WTC11 (cell line): ENCODE measurements at regions not wholly inside any gene's neighbourhood (a gene's known extent, or its start where the extent isn't known, plus 50 kb on each side); places are given as distances from the start of the nearest gene placed in this dataset.

Experiments used
- ATAC-seq: fragments of 200-7000 bp; cut with Tn5 transposase; 2 replicates; pipeline ENCODE4 v1.10.0; 2021; ENCODE audit warnings: mild to moderate bottlenecking, moderate library complexity
- CTCF ChIA-PET: fragments of 300-600 bp; sonication (Branson Sonifier 250); formaldehyde crosslinking; loops from one replicate; lab custom pipeline; 2021; ENCODE audit warnings: antibody characterized with exemption; lab: Charles Lee
- POLR2A ChIA-PET: fragments of 350-600 bp; sonication (Branson Sonifier 250); formaldehyde crosslinking; loops from one replicate; lab custom pipeline; 2021; ENCODE audit warnings: antibody characterized with exemption; lab: Charles Lee
- DNase-seq: peaks from one replicate; pipeline ENCODE4 v3.0.0; 2021; ENCODE audit warnings: low spot score
- H3K27ac Mint-ChIP-seq: 2 replicates; pipeline ENCODE4 v1.8.0; 2021; ENCODE audit warnings: mixed read lengths
- H3K27me3 Mint-ChIP-seq: 2 replicates; pipeline ENCODE4 v1.8.0; 2021; ENCODE audit warnings: low read depth, mild to moderate bottlenecking, moderate library complexity, mixed read lengths
- H3K36me3 Mint-ChIP-seq: 2 replicates; pipeline ENCODE4 v1.8.0; 2021; ENCODE audit warnings: mixed read lengths
- H3K4me1 Mint-ChIP-seq: 2 replicates; pipeline ENCODE4 v1.8.0; 2022; ENCODE audit warnings: mixed read lengths
- H3K4me3 Mint-ChIP-seq: 2 replicates; pipeline ENCODE4 v1.8.0; 2021; ENCODE audit warnings: mild to moderate bottlenecking, moderate library complexity, mixed read lengths
- H3K9me3 Mint-ChIP-seq: 2 replicates; pipeline ENCODE4 v1.8.0; 2021; ENCODE audit warnings: mixed read lengths
- AFF4 ChIP-seq: sonication (generic); formaldehyde crosslinking; IDR thresholded peaks from 2 replicates; pipeline ENCODE4 v1.8.1; 2023; ENCODE audit warnings: mild to moderate bottlenecking, missing genetic modification reagents, borderline replicate concordance
- AR ChIP-seq: fragments of 250-450 bp; sonication (Bioruptor Pico); IDR thresholded peaks from 2 replicates; pipeline ENCODE4 v1.9.0; 2021; ENCODE audit warnings: mild to moderate bottlenecking
- CREB1 ChIP-seq: sonication (generic); formaldehyde crosslinking; IDR thresholded peaks from 2 replicates; pipeline ENCODE4 v1.8.0; 2023; ENCODE audit warnings: mild to moderate bottlenecking, missing genetic modification reagents
- EMX1 ChIP-seq: fragments of 250-450 bp; sonication (Bioruptor Pico); IDR thresholded peaks from 2 replicates; pipeline ENCODE4 v1.8.0; 2021; ENCODE audit warnings: mild to moderate bottlenecking
- ETV6 ChIP-seq: sonication (generic); formaldehyde crosslinking; IDR thresholded peaks from 2 replicates; pipeline ENCODE4 v1.8.1; 2022; ENCODE audit warnings: mild to moderate bottlenecking, missing genetic modification reagents
- HMGA2 ChIP-seq: fragments of 250-450 bp; sonication (Bioruptor Pico); IDR thresholded peaks from 2 replicates; pipeline ENCODE4 v1.4.0; 2021; ENCODE audit warnings: mild to moderate bottlenecking, moderate library complexity
- HMGXB4 ChIP-seq: sonication (generic); formaldehyde crosslinking; IDR thresholded peaks from 2 replicates; pipeline ENCODE4 v1.8.1; 2023; ENCODE audit warnings: mild to moderate bottlenecking, moderate library complexity, missing genetic modification reagents
- JAZF1 ChIP-seq: fragments of 250-450 bp; sonication (Bioruptor Pico); IDR thresholded peaks from 2 replicates; pipeline ENCODE4 v1.9.0; 2021; ENCODE audit warnings: moderate library complexity, mild to moderate bottlenecking, inconsistent platforms
- MXD4 ChIP-seq: fragments of 250-450 bp; sonication (Bioruptor Pico); IDR thresholded peaks from 2 replicates; pipeline ENCODE4 v1.8.0; 2021; ENCODE audit warnings: mild to moderate bottlenecking, moderate library complexity, borderline replicate concordance
- OVOL2 ChIP-seq: fragments of 250-450 bp; sonication (Bioruptor Pico); IDR thresholded peaks from 2 replicates; pipeline ENCODE4 v1.9.0; 2021; ENCODE audit warnings: mild to moderate bottlenecking, borderline replicate concordance
- RELA ChIP-seq: sonication (generic); formaldehyde crosslinking; IDR thresholded peaks from 2 replicates; pipeline ENCODE4 v1.8.1; 2022; ENCODE audit warnings: missing genetic modification reagents, mild to moderate bottlenecking, borderline replicate concordance
- SOX15 ChIP-seq: fragments of 250-450 bp; sonication (Bioruptor Pico); IDR thresholded peaks from 2 replicates; pipeline ENCODE4 v1.9.0; 2021; ENCODE audit warnings: mild to moderate bottlenecking
- USF2 ChIP-seq: sonication (generic); formaldehyde crosslinking; IDR thresholded peaks from 2 replicates; pipeline ENCODE4 v1.8.1; 2023; ENCODE audit warnings: mild to moderate bottlenecking, missing genetic modification reagents, moderate library complexity
- ZBTB21 ChIP-seq: sonication (generic); formaldehyde crosslinking; IDR thresholded peaks from 2 replicates; pipeline ENCODE4 v1.8.1; 2023; ENCODE audit warnings: mild to moderate bottlenecking, missing genetic modification reagents, borderline replicate concordance
- ZNF121 ChIP-seq: sonication (generic); formaldehyde crosslinking; IDR thresholded peaks from 2 replicates; pipeline ENCODE4 v1.8.0; 2023; ENCODE audit warnings: missing genetic modification reagents
- ZNF138 ChIP-seq: sonication (generic); formaldehyde crosslinking; conservative IDR thresholded peaks from 2 replicates; pipeline ENCODE4 v1.8.1; 2022; ENCODE audit warnings: mild to moderate bottlenecking, moderate library complexity, missing genetic modification reagents
- ZNF232 ChIP-seq: sonication (generic); formaldehyde crosslinking; IDR thresholded peaks from 2 replicates; pipeline ENCODE4 v1.8.0; 2022; ENCODE audit warnings: mild to moderate bottlenecking, missing genetic modification reagents
- ZNF263 ChIP-seq: sonication (generic); formaldehyde crosslinking; IDR thresholded peaks from 2 replicates; pipeline ENCODE4 v1.8.1; 2022; ENCODE audit warnings: low read depth, mild to moderate bottlenecking, moderate library complexity, missing genetic modification reagents
- ZNF317 ChIP-seq: sonication (generic); formaldehyde crosslinking; IDR thresholded peaks from 2 replicates; pipeline ENCODE4 v1.8.1; 2023; ENCODE audit warnings: low read depth, mild to moderate bottlenecking, moderate library complexity, missing genetic modification reagents, borderline replicate concordance
- ZNF671 ChIP-seq: fragments of 250-450 bp; sonication (Bioruptor Pico); IDR thresholded peaks from 2 replicates; pipeline ENCODE4 v1.8.0; 2021; ENCODE audit warnings: mild to moderate bottlenecking

- TF ChIP-seq ZNF138 (CRISPR knock-in tag) (no peak), OVOL2 (CRISPR knock-in tag) (no peak), MXD4 (CRISPR knock-in tag) (no peak), EMX1 (CRISPR knock-in tag) (no peak), AFF4 (no peak), JAZF1 (CRISPR knock-in tag) (no peak), HMGA2 (CRISPR knock-in tag) (no peak), ZNF121 (CRISPR knock-in tag) (no peak), HMGXB4 (CRISPR knock-in tag) (no peak), ZNF232 (CRISPR knock-in tag) (no peak), RELA (CRISPR knock-in tag) (no peak), ZNF671 (CRISPR knock-in tag) (no peak), SOX15 (no peak), USF2 (no peak), ZNF317 (CRISPR knock-in tag) (no peak), CREB1 (CRISPR knock-in tag) (no peak), AR (CRISPR knock-in tag) (no peak), ETV6 (no peak), ZBTB21 (no peak), ZNF263 (CRISPR knock-in tag) (no peak)
- Mint-ChIP-seq H3K36me3 (no peaks in the 10 kb centered on the region), H3K27me3 (no peaks in the 10 kb centered on the region), H3K4me3 (no peak overlapping the region), H3K27ac (no peak overlapping the region), H3K4me1 (peaks cover 4% of the 10 kb centered on the region), H3K9me3 (no peaks in the 10 kb centered on the region)
- ATAC-seq (no peak), DNase-seq (no peak)
- POLR2A ChIA-PET = no interaction called here
- CTCF ChIA-PET = interaction anchor here (0.7 kb wide), 1 partner anchor 9 kb away, joined by 3 read pairs; no protein-coding TSS in a partner anchor
These were observed 425.4 kb downstream of the NOVA1 start for GRCh38 chr14:26172396-26172795.
